ENCODE measurements at regions not wholly inside any gene's neighbourhood (a gene's known extent, or its start where the extent isn't known, plus 50 kb on each side); places are given as distances from the start of the nearest gene placed in this dataset.

DNA sequence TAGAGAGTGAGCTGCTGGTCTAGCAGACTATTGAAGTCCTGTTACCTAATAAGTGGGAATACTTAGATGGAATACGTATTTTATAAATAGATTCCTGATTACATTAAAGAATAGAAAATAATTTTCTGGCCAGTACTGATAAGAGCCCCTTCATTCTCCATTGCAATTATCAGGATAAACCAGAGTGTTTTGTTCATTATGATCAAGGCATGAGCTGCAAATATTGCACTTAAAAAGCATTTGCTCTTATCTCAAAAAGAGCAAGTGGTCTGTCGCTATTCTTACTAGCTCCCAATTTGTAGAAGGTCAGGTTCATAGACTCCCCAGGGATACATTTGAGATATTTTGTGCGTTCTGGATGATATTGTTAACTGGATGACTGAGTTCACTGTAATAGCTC lies 73.1 kb upstream of the PLCB4 start:
- intact Hi-C loops (cut with micrococcal nuclease) = no loop called here
- no peak for ATAC-seq (ENCODE audit: low read depth)

GRCh38 chr20:8996817-8997512 lies 71.9 kb upstream of the PLCB4 start:
- H3K4me3 ChIP-seq (ENCODE audit: control extremely low read depth in 1 of 5, extremely low read depth in 1 of 5, insufficient read depth in 1 of 5, low read depth in 2 of 5, low read length in 4 of 5) = no peak overlapping the region
- H3K27ac ChIP-seq (ENCODE audit: low read length in 2 of 2) = no peak overlapping the region
- ATAC-seq (ENCODE audit: low read depth) = no peak
- H3K9me3 Mint-ChIP-seq (ENCODE audit: insufficient read depth) = no peaks in the 10 kb centered on the region
- H3K79me2 ChIP-seq (ENCODE audit: control insufficient read depth, insufficient read depth, low read length) = no peaks in the 10 kb centered on the region
- H3K27ac Mint-ChIP-seq = no peak overlapping the region
- no peaks in the 10 kb centered on the region for H3K27me3 Mint-ChIP-seq
- H3K9me3 ChIP-seq (ENCODE audit: control extremely low read depth in 1 of 3, control insufficient read depth in 2 of 3, insufficient read depth in 1 of 3, low read length in 2 of 3) = no peaks in the 10 kb centered on the region
- WGBS (ENCODE audit: insufficient coverage) = no CpG with 5 or more reads among the region's 2 CpGs
- ChIA-PET POLR2A (no interaction called here), CTCF (no interaction called here)
- H3K4me1 Mint-ChIP-seq = no peaks in the 10 kb centered on the region
- no peak overlapping the region for H3K4me2 ChIP-seq (replicated peaks; ENCODE audit: low read depth, low read length, poor library complexity, severe bottlenecking)
- H3K27me3 ChIP-seq (replicated peaks in 1 of 4; ENCODE audit: control extremely low read depth in 1 of 4, control insufficient read depth in 3 of 4, insufficient read depth in 4 of 4, low read length in 3 of 4) = no peaks in the 10 kb centered on the region
- TF ChIP-seq EZH2 (IDR thresholded peaks at IDR 0.05; ENCODE audit: borderline replicate concordance, insufficient read depth, low read depth, low read length, poor library complexity, severe bottlenecking) = no peak
- TF ChIP-seq CTCF (IDR thresholded peaks at IDR 0.05) = no peak
- H3K4me3 Mint-ChIP-seq = no peak overlapping the region
- H3K36me3 ChIP-seq (replicated peaks in 1 of 2; ENCODE audit: control extremely low read depth in 1 of 2, control insufficient read depth in 1 of 2, extremely low read depth in 1 of 2, insufficient read depth in 2 of 2, low read length in 1 of 2) = no peaks in the 10 kb centered on the region
- no peak for DNase-seq
- no peaks in the 10 kb centered on the region for H3K4me1 ChIP-seq (ENCODE audit: control insufficient read depth in 2 of 2, insufficient read depth in 2 of 2, low read length in 2 of 2)
- H2AFZ ChIP-seq (ENCODE audit: insufficient read depth, low read depth, low read length, poor library complexity, severe bottlenecking) = no peak overlapping the region
- no peaks in the 10 kb centered on the region for H4K20me1 ChIP-seq (ENCODE audit: control insufficient read depth, insufficient read depth, low read length, poor library complexity, severe bottlenecking)
- H3K9ac ChIP-seq (ENCODE audit: low read length) = no peak overlapping the region
- intact Hi-C loops (cut with micrococcal nuclease) = no loop called here

More for the DNA sequence above, 73.1 kb upstream of the PLCB4 start:
- H3K4me1 ChIP-seq (ENCODE audit: control insufficient read depth in 2 of 2, insufficient read depth in 2 of 2, low read length in 2 of 2) = no peaks in the 10 kb centered on the region
- no peaks in the 10 kb centered on the region for H3K27me3 ChIP-seq (replicated peaks in 1 of 4; ENCODE audit: control extremely low read depth in 1 of 4, control insufficient read depth in 3 of 4, insufficient read depth in 4 of 4, low read length in 3 of 4)
- H3K4me3 ChIP-seq (ENCODE audit: control extremely low read depth in 1 of 5, extremely low read depth in 1 of 5, insufficient read depth in 1 of 5, low read depth in 2 of 5, low read length in 4 of 5) = no peak overlapping the region
- no peak overlapping the region for H3K9ac ChIP-seq (ENCODE audit: low read length)
- no peak overlapping the region for H2AFZ ChIP-seq (ENCODE audit: insufficient read depth, low read depth, low read length, poor library complexity, severe bottlenecking)
- H3K4me2 ChIP-seq (replicated peaks; ENCODE audit: low read depth, low read length, poor library complexity, severe bottlenecking) = no peak overlapping the region
- H3K27me3 Mint-ChIP-seq = no peaks in the 10 kb centered on the region
- CTCF ChIA-PET = no interaction called here
- H3K9me3 Mint-ChIP-seq (ENCODE audit: insufficient read depth) = no peaks in the 10 kb centered on the region
- no peak overlapping the region for H3K27ac ChIP-seq (ENCODE audit: low read length in 2 of 2)
- no peaks in the 10 kb centered on the region for H3K36me3 ChIP-seq (replicated peaks in 1 of 2; ENCODE audit: control extremely low read depth in 1 of 2, control insufficient read depth in 1 of 2, extremely low read depth in 1 of 2, insufficient read depth in 2 of 2, low read length in 1 of 2)
- H3K4me3 Mint-ChIP-seq = no peak overlapping the region
- WGBS (ENCODE audit: insufficient coverage) = no CpG with 5 or more reads among the region's 3 CpGs
- H3K79me2 ChIP-seq (ENCODE audit: control insufficient read depth, insufficient read depth, low read length) = no peaks in the 10 kb centered on the region
- H3K9me3 ChIP-seq (ENCODE audit: control extremely low read depth in 1 of 3, control insufficient read depth in 2 of 3, insufficient read depth in 1 of 3, low read length in 2 of 3) = no peaks in the 10 kb centered on the region
- DNase-seq = no peak
- no peak overlapping the region for H3K27ac Mint-ChIP-seq
- H4K20me1 ChIP-seq (ENCODE audit: control insufficient read depth, insufficient read depth, low read length, poor library complexity, severe bottlenecking) = no peaks in the 10 kb centered on the region
- TF ChIP-seq EZH2 (IDR thresholded peaks at IDR 0.05; ENCODE audit: borderline replicate concordance, insufficient read depth, low read depth, low read length, poor library complexity, severe bottlenecking) (no peak), CTCF (IDR thresholded peaks at IDR 0.05) (no peak)
- POLR2A ChIA-PET = no interaction called here
- no peaks in the 10 kb centered on the region for H3K4me1 Mint-ChIP-seq

Data from B cell (primary cell).